SHP77 treated with DMSO at 0.1 percent for 48 hours (cell line): ENCODE measurements at regions not wholly inside any gene's neighbourhood (a gene's known extent, or its start where the extent isn't known, plus 50 kb on each side); places are given as distances from the start of the nearest gene placed in this dataset.
"Not testable (repeated sequence)": the region's sequence is repeated elsewhere in the genome, so short reads cannot be mapped to it uniquely, and the experiment has no call there.

Experiments
- DNase-seq: peaks from one replicate; lab custom pipeline; 2025; lab: John Stamatoyannopoulos, UW

DNA sequence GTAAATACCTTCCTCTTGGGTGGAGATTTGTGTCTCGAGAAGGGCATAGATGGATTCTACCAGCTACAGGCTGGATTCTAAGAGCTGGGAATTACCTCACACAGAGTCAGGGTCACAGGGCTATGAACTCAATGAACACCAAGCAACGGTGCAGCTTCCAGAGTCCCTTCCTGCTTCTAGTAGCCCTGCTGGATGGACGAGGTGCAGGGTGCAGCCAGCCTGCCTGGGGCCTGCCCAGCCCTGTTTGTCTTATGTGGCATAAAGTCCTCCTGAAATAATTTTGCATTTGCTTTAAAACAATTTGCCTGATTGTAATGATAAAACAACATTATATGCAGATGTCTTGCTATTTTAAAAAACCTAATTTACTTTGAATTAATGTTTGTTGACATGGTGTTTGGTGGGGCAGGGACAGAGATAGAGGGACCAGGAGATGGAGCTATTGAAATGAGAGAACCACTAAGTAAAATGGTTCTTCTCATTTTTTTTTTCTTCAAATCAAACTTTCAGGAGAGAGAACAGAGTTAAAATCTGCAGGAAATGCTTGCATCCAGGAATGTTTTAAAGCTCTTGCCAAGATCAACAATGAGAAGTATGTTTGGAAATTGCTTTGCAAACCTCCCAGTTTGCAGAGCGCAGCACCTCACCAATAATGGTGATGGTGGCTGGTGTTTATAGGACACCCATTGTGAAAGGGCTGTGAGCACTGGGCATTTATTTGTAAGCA lies 305.4 kb upstream of the PODXL start:
- DNase-seq, result no peak

DNA sequence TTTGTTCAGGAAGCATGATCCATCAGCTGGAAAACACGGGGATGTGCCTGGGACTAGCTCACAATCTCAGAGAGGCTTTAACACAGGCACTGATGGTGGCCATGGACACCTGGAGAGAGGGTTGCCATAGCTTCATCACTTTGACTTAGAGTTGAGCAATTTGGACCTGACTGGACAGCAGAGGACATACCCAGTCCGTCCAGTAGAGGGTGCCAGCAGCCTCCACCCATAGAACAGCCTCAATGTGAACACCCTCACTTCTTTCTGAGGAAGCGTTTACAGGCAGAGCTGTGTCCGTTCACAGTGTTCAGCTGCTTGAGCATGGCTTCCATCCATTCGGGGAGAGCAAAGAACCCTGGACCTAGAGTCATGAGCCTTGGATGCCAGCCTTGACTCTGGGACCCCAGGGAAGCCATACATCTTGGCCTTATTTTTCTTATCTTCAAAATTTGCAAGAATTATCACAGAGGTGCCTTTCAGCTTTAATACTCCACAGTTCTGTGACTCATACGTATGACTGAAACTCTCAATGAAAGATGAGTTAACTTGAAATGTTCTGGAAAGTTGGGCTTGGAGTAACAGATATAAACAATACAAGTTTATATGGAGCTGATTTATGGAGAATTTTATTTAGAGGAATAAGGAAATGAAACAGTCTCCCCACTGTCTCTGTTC lies 302.9 kb upstream of the PODXL start:
- DNase-seq, result peak; percentile 1

GRCh38 chr7:131858611-131859010 lies 302.2 kb upstream of the PODXL start:
- DNase-seq, result no peak

- DNase-seq, result no peak
Observed at GRCh38 chr7:131849472-131849871, 293.0 kb upstream of the PODXL start.

DNA sequence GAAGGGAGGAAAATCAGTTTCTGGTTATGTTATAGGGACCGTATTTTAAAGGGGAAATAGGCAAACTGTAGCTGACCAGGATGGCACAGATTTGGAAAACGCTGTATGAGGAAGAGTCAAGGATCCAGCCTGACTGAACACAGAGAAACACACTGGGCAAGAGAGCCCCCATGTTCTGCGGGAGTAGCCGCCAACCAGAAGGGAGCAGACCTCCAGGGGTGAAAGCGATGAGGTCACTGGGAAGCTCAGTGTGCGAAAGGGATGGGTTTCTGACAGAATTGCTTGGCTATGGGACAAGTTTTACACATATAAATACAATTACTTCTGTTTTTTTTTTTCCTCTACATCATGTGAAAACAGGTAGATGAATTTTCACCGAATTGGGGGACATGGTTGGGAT lies 291.6 kb upstream of the PODXL start:
- no peak for DNase-seq

DNA sequence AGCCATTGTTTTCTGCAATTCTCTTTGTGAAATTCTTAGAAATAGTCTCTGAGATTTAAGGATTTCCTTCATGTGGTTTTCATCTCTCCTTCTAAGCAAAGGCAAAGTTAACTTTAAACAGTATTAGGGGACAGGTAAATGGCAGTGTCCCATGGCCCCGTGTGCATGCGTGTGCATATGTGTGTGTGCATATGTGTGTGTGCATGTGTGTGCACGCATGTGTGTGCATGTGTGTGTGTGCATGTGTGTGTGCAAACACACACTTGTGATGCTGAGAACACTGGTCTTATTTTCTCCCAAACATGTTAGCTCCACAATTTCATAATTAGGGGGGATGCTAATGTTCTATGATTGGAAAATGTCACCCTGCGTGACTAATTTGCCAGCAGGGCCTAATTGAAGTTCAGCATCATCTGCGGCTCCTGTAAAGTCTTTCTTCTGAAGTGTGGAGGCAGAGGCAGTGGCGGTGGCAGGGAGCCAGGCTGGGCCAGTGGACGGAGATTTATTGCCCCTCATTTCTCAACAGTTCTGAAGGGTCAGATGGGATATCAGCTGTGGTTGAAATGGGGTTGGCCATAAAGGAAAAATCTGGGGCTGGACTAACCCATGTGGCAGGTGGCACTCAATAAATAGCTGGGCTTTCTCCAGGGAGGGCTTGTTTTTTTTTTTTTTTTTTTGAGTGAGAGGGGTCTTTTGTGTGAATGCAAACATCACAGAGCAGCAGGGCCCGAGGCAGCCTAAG lies 289.3 kb upstream of the PODXL start:
- peak; percentile 28 for DNase-seq

GRCh38 chr7:131844369-131844768 lies 287.9 kb upstream of the PODXL start:
- DNase-seq, result peak; percentile 47

- peak; percentile 9 for DNase-seq
Observed at GRCh38 chr7:131843898-131844331, 287.5 kb upstream of the PODXL start.

- DNase-seq, result no peak
Observed at GRCh38 chr7:131839967-131840690, 283.7 kb upstream of the PODXL start.

- no peak for DNase-seq
Observed at GRCh38 chr7:131836733-131837132, 280.3 kb upstream of the PODXL start.

- DNase-seq, result no peak
Observed at GRCh38 chr7:131835141-131835540, 278.7 kb upstream of the PODXL start.

- DNase-seq, result no peak
Observed at GRCh38 chr7:131830681-131831080, 274.3 kb upstream of the PODXL start.

- no peak for DNase-seq
Observed at GRCh38 chr7:131829947-131830558, 273.6 kb upstream of the PODXL start.

- no peak for DNase-seq
Observed at GRCh38 chr7:131827421-131827820, 271.0 kb upstream of the PODXL start.

- no peak for DNase-seq
Observed at GRCh38 chr7:131826960-131827359, 270.5 kb upstream of the PODXL start.

DNA sequence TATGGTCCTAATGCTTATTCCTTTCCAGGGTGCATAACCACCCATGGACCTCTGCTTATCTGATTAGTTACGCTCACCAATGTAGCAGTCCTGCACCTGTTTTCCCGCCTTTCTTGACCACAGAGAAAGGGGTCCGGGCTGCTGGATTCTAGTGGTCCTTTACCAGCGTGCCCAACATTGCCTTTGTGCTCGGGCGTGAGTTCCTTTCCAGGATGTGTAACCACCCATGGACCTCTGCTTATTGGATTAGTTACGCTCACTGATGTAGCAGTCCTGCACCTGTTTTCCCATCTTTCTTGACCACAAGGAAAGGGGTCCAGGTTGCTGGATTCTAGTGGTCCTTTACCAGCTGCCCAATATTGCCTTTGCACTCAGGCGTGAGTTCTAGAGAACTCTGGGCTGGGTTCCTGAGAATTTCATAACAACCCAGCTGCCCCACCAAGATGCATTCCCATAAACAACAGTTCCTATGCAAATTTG lies 267.6 kb upstream of the PODXL start:
- not testable (repeated sequence) for DNase-seq

DNA sequence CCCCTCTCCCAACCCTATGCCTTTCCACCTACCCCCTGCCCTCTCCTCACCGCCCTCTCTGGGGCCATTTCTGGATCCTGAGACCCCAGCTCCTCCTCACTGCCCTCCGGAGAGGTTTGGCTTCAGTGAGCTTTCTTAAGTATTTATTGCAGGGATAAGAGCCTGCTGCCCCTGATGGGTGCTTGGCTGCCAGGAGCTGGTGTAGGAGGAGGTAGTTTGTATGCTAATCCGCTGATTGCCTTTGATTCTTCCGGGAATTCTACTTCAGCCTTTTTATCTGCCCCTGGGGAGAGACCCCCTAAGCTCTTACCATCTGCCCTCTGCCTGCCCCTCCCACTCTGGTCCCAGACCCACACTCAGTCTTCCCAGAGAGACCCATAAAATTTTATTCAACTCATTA lies 263.5 kb upstream of the PODXL start:
- no peak for DNase-seq

DNA sequence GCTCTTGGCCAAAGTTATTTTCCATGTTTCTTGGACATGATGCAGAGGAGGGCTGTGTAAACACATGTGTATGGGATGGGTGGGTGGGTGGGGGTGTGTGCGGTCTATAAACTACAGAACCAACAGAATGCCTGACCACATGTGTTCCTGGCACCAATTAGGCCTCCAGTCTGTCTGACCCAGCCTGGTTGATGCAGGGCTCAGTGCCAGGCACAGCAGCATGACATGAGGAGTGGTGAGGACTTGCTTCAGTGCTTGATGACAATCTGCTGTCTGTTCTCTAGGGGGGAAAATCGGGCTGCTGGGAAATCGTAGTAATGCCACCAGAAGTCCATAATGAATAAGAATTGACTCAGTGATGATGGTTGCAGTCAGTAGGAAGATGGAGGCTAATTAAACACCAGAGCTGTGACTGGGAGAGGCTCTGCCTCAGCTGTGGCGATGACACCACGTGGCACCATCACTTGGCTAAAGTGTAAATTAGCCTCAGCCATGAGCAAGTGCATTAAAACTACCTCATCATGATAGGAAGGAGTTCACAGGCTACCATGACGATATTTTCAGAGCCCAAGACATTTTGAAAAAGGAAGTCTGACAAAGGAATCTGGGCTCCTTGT lies 260.1 kb upstream of the PODXL start:
- DNase-seq, result no peak

DNA sequence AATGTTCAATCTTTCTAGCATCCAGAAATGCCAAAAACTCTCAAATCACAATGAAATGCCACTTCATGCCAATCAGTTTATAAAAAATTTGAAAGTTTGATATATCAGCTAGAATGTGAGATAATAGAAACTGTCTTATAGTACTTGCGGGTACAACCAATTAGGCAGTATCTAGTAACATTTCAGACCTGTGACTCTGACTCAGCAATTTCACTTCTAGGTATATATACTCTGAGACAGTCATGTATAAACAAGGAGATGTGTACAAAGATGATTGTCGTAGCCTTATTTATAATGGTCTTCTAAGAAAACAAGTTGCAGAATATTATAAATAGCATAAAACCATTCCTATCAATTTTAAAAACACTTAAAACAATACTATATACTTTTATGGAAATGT lies 252.3 kb upstream of the PODXL start:
- DNase-seq, result no peak

- DNase-seq, result not testable (repeated sequence)
Observed at GRCh38 chr7:131808156-131808555, 251.7 kb upstream of the PODXL start.

- DNase-seq, result no peak
Observed at GRCh38 chr7:131803816-131804215, 247.4 kb upstream of the PODXL start.
